Stimulated activated CD4-positive, alpha-beta T cell treated with anti-CD3 and anti-CD28 coated beads, Interleukin-1b, Interleukin-23, amount 100 ng/mL, for 24 hours (primary cell): ENCODE measurements at regions not wholly inside any gene's neighbourhood (a gene's known extent, or its start where the extent isn't known, plus 50 kb on each side); places are given as distances from the start of the nearest gene placed in this dataset.

Source experiments
- DNase-seq, 4 experiments: peaks; one replicate each; pipeline ENCODE4 v3.0.0-alpha.2; 2020; ENCODE audit warnings: low read depth in 4 of 4, low spot score in 1 of 4

DNA sequence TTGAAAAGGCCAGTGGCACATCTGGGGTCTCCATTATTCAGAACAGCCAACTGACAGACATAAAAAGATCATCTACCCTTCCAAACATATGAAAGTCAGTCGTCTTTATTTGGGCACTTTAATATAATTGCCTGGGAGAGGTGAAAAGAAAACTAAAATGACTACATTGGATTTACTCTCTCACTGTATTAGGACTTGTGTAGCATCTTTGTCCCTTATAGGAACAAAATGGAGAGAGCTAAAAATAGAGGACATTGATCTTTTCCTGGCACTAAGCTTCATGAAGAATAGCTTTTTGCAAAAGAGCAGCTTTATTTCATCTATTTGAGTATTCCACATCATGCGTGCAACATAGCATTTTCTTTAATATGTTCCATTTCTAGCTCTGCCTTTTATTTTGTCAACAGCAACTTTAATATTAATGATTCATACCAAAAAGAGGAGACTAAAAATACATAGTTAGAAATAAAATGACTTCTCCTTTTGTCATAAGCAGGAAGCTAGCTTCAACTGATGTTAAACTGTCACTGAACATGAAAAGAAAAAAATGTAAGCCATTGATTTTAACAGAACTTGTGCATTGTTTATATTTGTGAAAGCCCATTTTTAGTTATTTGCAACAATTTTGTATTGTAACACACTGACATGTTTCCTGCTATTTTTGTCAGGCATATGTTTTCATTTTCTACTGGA is 254.6 kb downstream of the SEC23A start:
- no peak for DNase-seq

DNA sequence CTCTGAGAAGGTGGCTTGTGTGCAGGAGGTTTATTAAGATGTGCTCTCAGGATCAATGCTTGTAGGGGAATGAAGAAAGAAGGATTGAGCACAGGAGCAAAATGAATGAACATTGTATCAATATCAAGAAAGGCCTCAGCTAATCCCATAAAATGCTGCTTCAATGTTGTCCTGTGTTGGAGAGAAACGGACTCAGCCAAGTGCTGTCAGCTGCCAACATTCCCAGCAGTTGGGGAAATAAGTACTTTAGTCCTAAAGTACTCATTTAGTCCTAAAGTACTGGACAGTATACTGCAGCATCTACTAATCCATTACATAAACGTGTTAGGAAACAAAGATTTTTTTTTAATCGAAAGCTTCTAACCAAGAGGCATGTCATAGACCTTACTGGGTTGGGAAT is 255.9 kb downstream of the SEC23A start:
- no peak for DNase-seq

- DNase-seq = no peak
Observed at GRCh38 chr14:38839694-38840365, 263.2 kb downstream of the SEC23A start.

- no peak for DNase-seq
Observed at GRCh38 chr14:38838979-38839323, 264.1 kb downstream of the SEC23A start.

DNA sequence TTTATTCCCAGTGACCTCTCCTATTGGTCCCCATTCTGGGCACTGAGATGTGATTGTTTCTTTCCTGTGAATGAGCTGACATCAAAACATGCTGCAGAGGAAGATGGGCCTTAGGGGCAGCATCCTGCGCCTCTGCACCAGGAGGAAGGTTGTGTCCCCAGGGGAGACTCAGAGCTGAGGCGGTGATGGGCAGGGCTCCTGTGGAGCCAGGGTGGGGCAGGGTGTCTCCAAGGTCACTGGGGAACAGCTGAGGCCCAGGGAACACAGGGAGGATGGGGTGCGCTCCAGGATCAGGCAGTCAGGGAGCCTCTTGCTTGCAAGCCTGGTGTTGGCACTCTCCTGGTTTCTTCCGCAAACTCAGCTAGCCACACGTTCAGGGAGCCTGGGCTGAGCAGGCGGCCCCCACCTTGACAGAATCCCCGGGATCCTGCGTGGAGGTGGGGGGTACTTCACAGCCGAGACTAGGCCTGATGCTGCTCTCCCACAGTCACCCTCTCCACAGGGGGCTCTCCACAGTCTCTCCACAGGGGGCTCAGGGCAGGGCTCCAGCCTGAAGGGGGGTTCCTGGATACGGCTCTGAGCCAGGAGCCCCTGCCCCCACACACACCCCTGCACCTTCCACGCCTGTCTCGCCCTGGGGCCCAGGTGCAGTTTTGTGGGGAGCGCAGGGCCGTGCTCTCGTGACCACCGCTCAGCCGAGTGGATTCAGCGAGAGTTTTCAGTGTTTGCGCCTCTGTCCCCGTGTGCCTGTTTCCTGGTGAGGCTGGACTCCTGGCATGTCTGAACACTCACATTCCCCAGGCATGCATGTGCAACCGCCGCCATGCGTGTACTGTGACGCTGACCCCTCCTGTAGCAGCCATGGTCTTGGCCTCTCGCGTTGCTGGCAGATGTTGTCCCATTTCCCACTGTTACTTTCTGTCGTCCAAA is 264.7 kb downstream of the SEC23A start:
- DNase-seq = no peak

- DNase-seq = no peak
Observed at GRCh38 chr14:38837343-38838048, 265.5 kb downstream of the SEC23A start.

DNA sequence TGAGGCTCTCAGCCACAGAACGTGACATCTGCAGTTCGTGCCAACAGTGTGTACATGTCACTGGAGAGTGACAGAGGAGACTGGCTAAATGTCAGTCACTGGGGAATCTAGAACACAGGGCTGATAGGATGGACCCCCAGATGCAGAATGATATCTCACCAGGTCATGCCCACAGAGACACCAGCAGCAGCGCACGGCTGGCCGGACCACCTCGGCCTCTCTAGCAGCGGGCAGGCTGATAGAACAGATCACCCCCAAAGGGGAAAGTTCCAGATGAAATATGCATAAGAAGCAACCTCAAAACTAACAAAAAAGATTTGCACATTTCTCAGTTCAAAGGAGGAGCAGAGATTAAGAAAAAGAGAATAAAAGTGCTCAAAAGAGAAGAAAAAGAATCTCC is 266.5 kb downstream of the SEC23A start:
- DNase-seq = no peak

DNA sequence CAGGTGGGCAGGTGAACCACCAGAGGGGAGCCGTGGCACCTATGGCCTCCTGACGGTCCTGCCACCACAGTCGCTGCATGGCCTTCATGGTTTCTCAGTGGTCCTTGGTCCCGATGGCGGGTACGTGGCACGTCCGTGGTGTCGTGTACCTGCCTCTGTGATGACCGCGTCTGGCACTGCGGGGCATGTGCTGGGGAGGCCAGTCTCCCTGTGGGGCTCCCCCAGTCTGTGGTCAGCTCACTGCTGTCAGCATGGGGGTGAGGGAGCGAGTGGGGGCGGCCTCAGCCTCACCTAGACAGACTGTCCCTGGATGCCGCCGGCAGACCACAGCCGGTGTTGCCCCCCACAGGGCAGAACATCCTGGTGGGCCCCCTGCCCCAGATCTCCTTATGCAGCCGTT is 267.2 kb downstream of the SEC23A start:
- DNase-seq = no peak

DNA sequence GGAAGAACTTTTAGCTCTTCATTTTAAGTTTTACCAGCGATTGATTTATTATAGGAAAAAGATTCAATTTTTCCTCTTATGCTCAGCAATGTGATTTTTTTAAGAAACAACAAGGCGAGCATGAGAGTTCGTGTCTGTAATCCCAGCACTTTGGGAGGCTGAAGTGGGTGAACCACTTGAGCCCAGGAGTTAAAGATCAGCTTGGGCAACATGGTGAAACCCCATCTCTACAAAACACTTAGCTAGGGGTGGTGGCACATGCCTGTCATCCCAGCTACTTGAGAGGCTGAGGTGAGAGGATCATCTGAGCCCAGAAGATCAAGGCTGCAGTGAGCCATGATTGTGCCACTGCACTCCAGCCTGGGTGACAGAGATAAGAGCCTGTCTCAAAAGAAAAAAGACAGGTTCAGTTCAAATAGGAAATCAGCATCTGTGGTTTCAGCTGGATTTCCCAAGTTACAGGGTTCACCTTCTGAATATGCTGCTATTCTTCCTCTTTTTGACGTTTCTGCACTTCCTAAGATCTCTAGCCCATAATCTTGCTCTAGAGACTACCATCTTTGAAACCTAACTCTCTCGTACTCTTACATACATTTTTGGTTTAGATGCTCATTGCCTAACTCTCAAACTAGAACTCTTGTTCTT is 274.7 kb downstream of the SEC23A start:
- no peak for DNase-seq

DNA sequence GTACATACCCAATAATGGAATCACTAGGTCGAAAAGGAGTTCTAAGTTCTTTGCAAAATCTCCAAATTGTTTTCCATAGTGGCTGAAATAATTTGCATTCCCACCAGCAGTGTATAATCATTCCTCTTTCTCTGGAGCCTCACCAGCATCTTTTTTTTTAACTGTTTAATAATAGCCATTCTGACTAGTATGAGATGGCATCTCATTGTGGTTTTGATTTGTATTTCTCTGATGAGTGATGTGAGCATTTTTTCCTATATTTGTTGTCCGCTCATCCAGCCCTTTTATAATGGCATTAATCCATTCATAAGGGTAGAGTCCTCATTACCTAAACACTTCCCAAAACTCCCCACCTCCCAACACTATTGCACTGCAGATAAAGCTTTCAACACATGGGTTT is 278.3 kb downstream of the SEC23A start:
- no peak for DNase-seq

DNA sequence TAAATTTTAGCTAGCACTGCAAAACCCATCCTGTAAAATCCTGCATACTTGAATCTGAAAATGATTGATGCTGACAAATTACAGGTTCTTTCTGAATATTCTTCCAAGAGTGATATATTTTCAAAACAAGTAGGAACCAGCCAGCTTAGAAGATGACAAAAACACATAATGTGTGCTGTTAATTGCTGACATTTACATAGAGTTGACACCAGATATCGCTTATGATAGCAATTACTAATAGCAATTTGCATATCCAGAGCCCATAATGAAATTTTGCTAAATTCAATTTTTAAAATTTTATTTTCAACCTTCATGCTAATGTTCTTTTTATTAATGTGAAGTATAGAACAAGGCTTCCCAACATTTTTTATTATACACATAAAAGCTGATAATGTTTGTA is 284.5 kb downstream of the SEC23A start:
- DNase-seq = no peak

- peak in 1 of 4 experiments; percentile 3 for DNase-seq
Observed at GRCh38 chr14:38808734-38809455, 294.1 kb downstream of the SEC23A start.

DNA sequence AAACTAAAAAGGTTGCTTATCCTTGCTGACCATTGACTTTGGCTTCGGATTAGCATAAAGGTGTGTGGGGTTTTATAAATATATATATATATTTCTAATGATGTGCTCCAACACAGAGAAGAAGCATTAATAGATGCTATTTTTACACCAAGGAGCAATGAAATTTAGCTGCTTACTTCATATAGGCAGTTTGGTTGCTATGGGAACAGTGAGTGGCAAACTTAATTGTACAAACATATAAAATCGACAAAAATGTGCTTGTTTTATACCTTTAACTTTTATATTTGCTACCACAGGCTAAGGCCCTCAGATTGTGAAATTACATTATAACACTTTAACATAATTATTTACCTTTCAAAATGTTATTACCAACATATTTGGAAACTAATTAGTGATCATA is 303.4 kb downstream of the SEC23A start:
- no peak for DNase-seq

- DNase-seq = no peak
Observed at GRCh38 chr14:38794677-38795076, 308.4 kb downstream of the SEC23A start.

- no peak for DNase-seq
Observed at GRCh38 chr14:38791862-38792261, 311.2 kb downstream of the SEC23A start.

GRCh38 chr14:38790916-38791315 is 312.1 kb downstream of the SEC23A start:
- no peak for DNase-seq

- DNase-seq = no peak
Observed at GRCh38 chr14:38789805-38790204, 313.2 kb downstream of the SEC23A start.

- no peak for DNase-seq
Observed at GRCh38 chr14:38788060-38788459, 315.0 kb downstream of the SEC23A start.

DNA sequence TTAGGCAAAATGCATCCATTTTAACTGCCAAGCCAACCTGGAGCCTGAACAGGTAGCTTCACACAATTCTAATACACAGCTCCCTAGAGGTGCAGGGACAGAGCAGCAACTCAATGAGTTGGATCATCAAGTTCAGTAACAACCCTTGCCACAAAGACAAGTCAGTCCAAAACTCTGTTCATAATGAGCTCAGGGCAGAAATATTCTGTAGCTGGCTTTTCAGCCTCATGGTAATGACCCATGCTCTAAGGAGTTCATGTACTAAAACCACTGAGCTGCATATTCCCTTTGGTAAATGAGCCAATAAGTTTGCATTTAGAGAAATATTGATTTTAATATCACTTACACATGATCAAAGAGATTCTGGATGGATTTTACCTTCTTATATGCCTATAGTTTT is 316.1 kb downstream of the SEC23A start:
- DNase-seq = no peak

- no peak for DNase-seq
Observed at GRCh38 chr14:38777401-38777800, 325.6 kb downstream of the SEC23A start.
